COLO668 (cell line): ENCODE measurements at regions not wholly inside any gene's neighbourhood (a gene's known extent, or its start where the extent isn't known, plus 50 kb on each side); places are given as distances from the start of the nearest gene placed in this dataset.

ENCODE experiments used
- DNase-seq: peaks from one replicate; lab custom pipeline; 2025; ENCODE audit not compliant: unreplicated experiment; lab: John Stamatoyannopoulos, UW

DNA sequence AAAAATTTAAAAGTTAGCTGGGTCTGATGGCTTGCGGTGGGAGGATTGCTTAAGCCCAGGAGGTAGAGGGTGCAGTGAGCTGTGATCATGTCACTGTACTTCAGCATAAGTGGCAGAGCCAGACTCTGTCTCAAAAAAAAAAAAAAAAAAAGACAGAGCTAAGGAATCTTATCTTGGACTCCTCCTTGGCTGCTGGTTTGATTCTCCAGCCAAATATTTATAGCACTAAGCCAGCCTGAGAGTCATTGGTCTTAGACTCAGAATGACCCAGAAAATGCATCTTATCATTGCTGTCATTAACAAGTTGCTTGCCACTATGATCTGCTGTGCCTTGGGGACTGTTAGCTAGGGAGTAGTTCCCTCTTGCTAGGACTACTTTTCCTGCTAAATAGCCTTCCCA, 164.7 kb downstream of the GNAT3 start:
- DNase-seq = no peak

DNA sequence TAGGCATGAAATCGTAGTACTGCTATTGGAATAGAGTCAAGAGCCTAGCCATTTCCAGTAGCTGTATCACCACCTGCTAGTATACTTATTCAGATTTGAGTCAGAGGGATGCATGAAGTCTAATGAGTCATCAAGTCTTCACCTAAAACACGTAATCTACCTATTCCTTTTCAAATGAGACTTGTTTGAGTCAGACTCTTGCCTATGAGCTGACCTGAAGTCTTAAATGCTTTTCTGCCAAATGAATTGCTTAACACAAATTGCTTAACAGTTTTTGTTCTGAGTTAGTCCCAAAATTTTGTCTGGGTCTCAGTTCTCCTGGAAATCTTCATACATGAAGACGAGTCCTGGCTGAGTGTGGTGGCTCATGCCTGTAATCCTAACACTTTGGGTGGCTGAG, 165.2 kb downstream of the GNAT3 start:
- DNase-seq = no peak

GRCh38 chr7:80335511-80336231, 176.2 kb downstream of the GNAT3 start:
- peak; percentile 50 for DNase-seq

GRCh38 chr7:80334908-80335307, 177.0 kb downstream of the GNAT3 start:
- no peak for DNase-seq

DNA sequence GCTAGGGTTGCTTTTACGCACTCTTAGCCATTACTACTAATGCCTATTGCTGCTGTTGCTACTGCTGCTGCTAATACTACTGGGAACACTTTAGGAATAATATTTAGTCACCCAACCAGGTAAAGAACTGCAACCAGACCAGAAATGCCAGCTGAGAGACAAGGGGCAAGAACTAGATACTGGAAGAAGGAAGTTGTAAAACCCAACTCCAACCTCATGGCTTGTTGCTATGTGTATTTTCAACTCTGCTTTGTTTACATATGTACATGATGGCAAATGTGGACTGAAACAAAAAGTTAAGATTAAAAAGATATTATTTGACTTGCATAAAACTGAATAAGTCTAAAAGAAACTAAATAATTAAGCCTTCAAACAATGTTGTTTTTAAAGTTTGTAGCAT, 177.7 kb downstream of the GNAT3 start:
- DNase-seq = no peak

GRCh38 chr7:80333040-80333439, 178.8 kb downstream of the GNAT3 start:
- DNase-seq = no peak

DNA sequence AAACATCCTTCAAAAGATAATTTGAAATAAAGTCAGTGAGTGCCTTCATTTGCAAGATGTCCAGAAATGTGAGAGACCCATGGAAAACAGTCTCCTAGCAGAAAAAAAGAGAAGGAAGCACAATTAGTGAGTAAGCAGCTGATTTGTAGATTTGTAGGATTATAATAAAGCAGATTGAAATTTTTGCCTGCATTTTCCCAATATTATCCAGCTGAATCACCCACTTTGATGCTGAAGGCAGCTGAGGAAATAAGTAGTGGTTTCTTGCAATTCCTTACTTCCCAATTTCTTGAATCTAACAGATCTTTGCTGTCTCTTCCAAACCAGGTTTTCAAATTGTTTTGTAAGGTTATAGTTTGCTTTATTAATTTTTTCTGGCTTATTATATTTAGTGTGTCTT, 181.4 kb downstream of the GNAT3 start:
- DNase-seq = no peak

GRCh38 chr7:80324032-80324431, 187.8 kb downstream of the GNAT3 start:
- no peak for DNase-seq

- no peak for DNase-seq
Measured at GRCh38 chr7:80319461-80319860, 184.8 kb downstream of the GNAI1 start.

DNA sequence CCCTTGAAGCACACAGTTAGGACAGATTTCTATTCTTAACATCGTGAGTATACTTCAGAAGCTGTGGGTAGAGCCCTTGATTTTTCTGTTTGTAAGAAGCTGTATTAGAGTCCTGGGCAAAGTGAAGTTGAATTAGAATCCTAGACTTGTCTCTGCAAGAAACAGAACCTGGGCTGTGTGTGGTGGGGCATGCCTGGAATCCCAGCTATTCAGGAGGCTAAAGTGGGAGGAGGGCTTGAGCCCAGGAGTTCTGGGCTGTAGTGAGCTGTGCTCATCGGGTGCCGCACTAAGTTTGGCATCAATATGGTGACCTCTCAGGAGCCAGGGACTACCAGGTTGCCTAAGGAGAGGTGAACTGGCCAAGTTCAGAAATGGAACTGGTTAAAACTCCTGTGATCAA, 183.4 kb downstream of the GNAI1 start:
- DNase-seq = no peak

DNA sequence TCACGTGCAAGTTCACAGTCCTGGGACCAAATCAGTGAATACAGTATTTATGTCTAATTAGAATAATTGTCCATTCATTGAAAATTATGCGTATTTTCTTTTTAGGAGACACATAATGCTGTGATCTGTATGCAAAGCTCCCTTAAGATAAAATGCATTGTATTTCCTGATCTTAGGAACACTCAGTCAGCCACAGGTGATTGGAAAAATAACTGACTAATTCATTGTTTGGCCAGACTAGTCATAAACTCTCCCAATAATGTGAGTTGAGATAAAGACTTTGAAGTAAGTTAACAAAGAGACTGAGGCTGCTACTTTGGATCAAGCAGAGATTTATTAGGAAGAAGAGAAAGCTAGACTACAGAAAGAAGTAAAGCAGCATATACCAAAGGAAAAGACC, 182.2 kb downstream of the GNAI1 start:
- no peak for DNase-seq

DNA sequence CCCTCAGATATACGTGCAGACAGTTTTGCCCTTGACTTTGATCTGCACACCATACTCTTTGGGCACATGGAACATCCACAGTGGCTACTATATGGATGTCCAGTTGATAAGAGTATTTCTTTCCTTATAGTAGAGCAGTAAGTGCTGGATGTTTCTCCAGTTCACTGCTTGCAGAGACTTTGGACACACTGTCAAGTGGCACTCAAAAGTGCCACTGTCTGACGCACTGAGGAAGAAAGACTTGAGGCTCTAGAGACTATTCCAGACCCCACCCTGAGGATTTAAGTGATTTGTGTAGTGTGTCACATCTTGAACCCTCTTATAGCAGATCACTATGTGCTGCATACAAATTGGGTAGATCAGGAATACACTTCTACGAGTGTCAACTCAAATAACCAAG, 179.1 kb downstream of the GNAI1 start:
- DNase-seq = no peak

GRCh38 chr7:80313067-80313626, 178.5 kb downstream of the GNAI1 start:
- no peak for DNase-seq

GRCh38 chr7:80312139-80312661, 177.6 kb downstream of the GNAI1 start:
- DNase-seq = peak; percentile 36

- DNase-seq = no peak
Measured at GRCh38 chr7:80311313-80311712, 176.7 kb downstream of the GNAI1 start.

DNA sequence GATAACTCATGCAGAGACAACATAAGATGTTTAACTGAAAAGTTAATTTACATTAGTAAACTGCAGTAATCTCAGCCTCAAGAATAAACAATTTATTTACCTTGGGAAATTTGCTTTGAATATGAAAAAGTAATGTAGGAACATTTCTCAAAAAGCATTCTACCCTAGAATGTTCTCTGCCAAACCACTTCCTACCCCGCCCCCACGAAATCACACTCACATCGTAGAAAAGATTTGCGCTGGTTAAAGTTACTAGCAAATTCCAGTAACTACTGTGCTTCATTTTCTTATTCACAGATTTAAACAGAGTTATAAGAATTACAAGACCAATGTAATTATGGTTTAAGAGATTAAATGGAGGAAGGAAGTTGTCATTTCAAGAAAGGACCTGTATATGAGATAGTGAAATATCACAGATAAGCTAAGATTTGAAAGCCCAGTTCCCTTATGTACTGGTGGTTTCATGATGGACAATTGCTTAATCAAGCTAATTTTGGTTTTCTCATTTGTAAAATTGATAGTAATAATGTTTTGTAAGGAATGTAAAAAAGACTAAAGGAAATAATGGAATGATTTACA, 175.4 kb downstream of the GNAI1 start:
- no peak for DNase-seq

GRCh38 chr7:80309377-80309776, 174.7 kb downstream of the GNAI1 start:
- DNase-seq = no peak

DNA sequence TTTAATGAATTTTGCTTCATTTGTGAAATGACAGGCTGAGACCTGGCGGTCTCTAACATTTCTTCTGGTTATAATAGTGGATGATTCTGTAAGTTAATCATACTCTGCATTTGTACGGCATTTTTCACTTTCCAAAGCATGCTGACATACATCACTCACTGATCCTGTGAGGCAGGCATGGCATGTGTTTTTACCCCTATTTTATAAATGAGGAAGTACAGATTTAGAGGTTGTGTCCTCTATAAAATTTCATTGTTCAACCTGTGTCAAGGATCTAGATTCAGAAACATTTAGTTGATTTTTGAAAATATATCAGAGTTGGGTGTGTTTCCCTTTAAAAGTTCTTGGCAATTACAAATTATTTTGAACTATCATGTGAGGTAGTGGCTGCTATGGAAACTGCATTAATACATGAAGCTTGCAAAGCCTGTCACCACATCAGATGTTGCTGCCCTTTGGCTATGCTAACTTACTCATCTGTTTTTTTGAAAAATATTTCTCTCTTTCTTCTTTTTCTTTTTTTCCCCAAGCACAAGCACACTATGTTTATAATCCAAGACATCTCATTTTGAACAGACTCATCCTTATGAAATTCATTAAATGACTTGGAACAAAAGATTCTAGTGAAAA, 172.7 kb downstream of the GNAI1 start:
- DNase-seq = no peak

GRCh38 chr7:80303315-80303714, 168.7 kb downstream of the GNAI1 start:
- no peak for DNase-seq

DNA sequence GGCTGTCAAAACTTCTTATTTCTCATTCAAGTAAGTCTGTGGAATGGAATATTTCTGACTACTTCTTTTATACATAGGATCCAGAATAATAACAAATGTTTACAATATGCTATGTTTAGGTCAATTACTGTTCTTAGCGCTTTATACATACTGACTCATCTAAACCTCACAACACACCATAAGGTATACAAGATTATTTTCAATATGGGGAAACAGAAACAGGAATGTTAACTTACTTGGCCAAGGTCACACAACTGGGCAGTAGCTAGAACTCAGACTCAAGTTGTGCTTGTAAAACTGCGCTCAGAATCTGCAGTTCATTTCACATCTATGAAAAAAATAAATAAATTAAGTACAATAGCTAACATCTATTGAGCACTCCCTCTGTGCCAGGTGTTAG, 168.0 kb downstream of the GNAI1 start:
- DNase-seq = no peak

GRCh38 chr7:80302078-80302477, 167.4 kb downstream of the GNAI1 start:
- DNase-seq = no peak

DNA sequence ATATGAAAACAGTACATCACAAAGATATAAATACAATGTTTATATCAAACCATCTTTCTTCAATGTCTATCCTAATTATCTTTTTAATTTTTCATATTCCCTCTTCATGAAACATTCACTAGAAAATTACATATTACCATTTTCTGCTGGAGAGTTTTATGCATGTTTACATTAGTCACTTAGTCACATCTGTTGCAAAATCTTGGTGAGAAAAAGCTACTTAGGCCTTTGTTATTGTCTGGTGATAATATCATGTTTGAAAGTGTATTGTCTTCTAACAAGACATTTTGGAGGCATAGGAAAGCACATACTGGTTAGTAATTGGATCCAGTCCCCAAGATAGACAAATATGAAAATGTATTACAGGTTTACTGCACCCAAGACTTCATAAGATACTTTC, 163.6 kb downstream of the GNAI1 start:
- no peak for DNase-seq
